Effector CD8-positive, alpha-beta T cell (primary cell): ENCODE measurements at regions not wholly inside any gene's neighbourhood (a gene's known extent, or its start where the extent isn't known, plus 50 kb on each side); places are given as distances from the start of the nearest gene placed in this dataset.
"Not testable (repeated sequence)": the region's sequence is repeated elsewhere in the genome, so short reads cannot be mapped to it uniquely, and the experiment has no call there.

Experiments
- DNase-seq: peaks from one replicate; lab custom pipeline; 2025; lab: John Stamatoyannopoulos, UW

DNA sequence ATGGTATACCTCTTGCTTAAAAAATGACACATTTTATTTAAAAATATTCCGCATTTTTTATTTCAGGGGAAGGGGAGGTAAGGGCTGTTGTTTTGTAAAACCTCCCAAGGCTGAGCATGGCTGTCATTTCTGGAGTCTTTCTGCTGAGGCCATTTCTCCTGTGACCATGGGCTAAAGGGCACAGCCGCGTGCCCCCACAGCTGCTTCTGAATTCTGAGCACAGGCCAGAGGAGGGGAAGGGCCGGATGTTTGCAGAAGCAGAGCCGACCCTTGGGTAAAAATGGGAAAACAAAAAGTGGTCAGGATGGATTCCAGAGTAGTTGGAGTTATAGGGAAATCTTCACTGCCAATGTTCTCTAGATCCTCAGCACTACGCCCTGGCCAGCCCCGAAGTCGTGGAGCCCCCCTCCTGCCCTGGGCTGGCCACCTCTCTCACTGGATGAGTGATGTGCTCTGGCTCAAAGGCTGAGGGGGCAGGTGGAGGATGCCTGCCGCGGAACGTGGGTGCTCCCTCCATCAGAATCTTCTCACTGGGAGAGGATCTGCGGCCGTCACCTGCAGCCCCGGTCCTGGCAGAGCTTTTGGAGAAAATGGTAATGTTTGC, 131.3 kb upstream of the ZEB1 start:
- DNase-seq: no peak

GRCh38 chr10:31188792-31189406, 130.1 kb upstream of the ZEB1 start:
- DNase-seq: no peak

- no peak for DNase-seq
Measured at GRCh38 chr10:31190488-31190887, 128.5 kb upstream of the ZEB1 start.

DNA sequence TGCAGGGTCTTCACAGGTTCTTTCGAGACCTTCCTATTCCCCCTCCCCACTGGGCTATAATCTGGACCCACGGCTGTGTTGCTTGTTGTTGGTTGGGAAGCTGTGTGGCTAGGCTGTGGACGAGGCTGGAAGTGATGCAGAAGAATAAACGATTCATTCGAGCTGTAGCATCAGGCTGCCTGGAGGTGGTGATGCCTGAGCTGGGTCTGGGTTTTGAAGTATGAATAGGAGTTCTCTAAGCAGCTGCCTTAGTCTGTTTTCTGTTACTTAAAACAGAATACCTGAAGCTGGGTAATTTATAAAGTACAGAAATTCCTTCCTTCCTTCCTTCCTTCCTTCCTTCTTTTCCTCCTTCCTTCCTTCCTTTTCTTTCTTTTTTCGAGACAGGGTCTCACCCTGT, 126.5 kb upstream of the ZEB1 start:
- DNase-seq: no peak

- DNase-seq: no peak
Measured at GRCh38 chr10:31194986-31195385, 124.0 kb upstream of the ZEB1 start.

- no peak for DNase-seq
Measured at GRCh38 chr10:31197886-31198285, 121.1 kb upstream of the ZEB1 start.

DNA sequence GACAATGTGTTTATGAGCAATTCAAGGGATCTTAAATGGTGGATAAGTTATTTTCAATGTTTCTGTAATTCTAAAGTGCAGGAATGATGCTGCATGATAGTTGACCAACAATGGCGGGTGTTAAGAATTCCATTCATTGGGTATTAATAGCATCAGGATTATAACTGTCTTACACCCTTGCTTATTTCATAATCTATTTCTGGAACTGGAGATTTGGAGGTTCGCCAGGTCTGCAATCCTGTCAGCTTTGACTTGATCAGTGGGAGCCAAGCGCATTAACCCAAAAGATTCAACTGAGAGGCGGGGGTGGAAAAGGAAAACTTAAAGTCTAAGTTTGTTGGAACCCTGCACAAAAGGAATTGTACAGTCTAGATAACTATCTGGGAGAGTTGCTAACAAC, 114.9 kb upstream of the ZEB1 start:
- DNase-seq: no peak

DNA sequence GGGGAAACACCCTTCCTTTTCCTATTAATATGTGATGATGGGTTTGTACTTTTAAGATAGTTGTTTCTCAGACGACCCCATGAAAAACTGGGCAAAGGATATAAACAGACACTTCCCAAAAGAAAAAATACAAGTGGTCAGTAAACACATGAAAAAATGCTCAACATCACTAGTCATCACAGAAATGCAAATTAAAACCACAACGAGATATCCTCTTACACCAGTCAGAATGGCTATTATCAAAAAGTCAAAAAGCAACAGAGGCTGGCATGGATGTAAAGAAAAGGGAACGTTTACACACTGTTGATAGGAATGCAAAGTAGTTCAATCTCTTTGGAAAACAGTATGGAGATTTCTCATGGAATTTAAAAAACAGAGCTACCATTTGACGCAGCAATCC, 111.4 kb upstream of the ZEB1 start:
- no peak for DNase-seq

- no peak for DNase-seq
Measured at GRCh38 chr10:31209478-31209877, 109.5 kb upstream of the ZEB1 start.

DNA sequence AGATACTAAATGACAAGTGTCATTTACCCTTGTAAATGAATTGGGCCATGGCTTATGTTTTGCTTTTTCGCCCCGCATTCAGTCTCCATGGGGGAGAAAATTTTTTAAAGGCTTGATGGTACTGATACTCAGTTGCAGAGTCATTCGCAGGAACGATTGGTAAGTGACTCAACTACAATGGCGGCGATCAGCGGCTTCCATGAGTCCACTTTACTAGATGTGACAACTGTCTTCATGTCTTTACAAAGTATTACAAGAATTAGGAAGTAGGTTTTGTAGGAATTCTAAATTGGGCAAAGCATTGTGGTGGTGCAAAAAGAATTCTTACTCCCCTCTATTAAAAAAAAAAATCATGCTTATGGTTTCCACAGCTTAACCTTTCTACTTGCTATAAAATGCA, 108.8 kb upstream of the ZEB1 start:
- no peak for DNase-seq

DNA sequence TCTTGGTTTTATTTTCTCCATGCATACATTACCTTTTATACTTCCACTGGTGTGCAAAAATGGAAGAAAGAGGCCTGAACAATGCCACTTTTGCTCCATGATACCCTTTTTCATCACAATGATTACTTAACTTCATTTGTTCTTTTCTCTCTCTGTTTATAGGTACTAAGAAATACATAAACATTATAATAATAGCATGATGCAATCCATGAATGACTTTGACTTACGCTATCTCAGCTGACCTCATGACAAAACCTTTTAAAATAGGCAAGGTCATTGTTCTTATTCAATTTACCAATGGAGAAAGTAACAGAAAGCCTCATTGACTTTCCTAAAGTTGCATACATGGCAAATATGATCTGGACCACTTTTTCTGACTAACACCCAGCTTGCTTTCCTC, 105.1 kb upstream of the ZEB1 start:
- DNase-seq: no peak

DNA sequence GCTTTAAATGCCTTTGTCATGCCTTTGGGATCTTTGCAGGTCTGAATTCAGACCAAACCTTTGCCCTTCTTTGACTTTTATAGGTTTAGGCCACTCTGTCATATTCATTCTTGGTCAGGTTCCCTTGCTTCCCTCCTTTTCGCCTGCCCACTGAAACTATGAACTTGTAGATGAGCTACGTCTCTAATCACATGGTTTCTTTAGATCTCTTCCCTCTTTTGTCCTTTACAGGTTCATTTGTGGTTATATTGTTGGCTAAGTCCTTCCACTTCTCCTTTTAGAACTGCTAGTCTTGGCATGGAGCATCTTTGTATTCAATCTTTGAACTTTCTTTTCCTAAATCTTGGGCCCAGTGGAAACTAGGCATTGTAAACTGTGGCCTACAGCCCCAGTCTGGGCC, 104.0 kb upstream of the ZEB1 start:
- DNase-seq: no peak

DNA sequence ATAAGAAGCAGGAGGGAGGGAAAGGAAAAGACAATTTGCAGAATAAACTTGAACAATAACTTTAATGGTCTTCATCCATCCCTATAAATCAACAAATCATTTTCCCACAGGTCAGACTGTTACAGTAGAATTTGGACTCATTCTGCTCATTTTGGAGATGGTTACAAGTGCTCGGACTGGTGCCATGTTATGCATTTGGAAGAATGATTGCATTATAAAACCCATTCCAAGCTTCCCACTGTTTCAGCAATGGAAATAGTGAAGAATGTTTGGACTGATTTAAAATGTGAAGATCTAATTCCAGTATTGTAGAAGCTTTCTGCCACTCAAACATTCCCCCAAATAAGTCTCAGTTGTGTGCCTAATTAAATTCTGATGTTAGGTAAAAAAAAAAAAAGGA, 99.7 kb upstream of the ZEB1 start:
- DNase-seq: no peak

GRCh38 chr10:31228780-31229179, 90.2 kb upstream of the ZEB1 start:
- DNase-seq: not testable (repeated sequence)

DNA sequence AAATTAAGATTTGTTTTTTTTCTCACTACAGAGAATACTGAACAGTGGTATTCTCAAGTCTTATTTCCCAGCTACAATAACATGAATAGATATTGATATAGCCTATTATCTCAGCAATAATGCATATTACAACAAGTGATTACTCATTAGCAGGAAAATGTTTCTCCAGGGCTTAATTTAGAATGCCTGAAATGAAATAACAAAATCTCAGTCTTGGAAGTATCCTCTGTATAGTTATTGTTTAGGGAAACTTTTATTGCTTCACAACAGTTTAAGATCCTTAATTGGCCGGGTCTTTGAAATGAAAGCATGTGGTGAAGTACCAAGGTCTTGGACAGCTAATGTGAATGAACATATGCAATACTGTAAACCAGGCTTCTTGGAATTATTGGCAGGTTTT, 79.1 kb upstream of the ZEB1 start:
- no peak for DNase-seq

- DNase-seq: no peak
Measured at GRCh38 chr10:31242902-31243301, 76.1 kb upstream of the ZEB1 start.

- not testable (repeated sequence) for DNase-seq
Measured at GRCh38 chr10:31251118-31251517, 67.9 kb upstream of the ZEB1 start.

- no peak for DNase-seq
Measured at GRCh38 chr10:31253237-31253636, 65.8 kb upstream of the ZEB1 start.

- DNase-seq: no peak
Measured at GRCh38 chr10:31261511-31262311, 57.3 kb upstream of the ZEB1 start.

DNA sequence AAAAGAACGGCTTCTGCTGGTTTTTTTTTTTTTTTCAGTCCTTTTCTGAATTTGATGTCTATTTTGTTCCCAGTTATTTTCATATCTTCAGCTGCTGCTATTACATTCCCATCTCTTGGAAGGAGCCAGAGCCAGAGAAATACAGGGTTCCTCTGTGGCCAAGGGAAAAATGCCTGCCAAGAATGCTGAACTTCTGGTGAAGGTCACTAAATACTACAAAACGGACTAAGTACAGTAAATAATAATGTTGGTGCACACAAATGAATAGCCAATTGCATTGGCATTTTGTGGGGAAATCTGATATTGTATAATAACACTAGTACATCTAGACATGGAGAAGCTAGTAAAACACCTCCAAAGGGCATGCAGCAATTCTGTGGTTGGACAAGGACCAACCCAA, 56.3 kb upstream of the ZEB1 start:
- no peak for DNase-seq

GRCh38 chr10:31263903-31264302, 55.1 kb upstream of the ZEB1 start:
- no peak for DNase-seq

- DNase-seq: no peak
Measured at GRCh38 chr10:31268444-31269303, 50.3 kb upstream of the ZEB1 start.
